MM.1S (cell line): ENCODE measurements at regions not wholly inside any gene's neighbourhood (a gene's known extent, or its start where the extent isn't known, plus 50 kb on each side); places are given as distances from the start of the nearest gene placed in this dataset.

Experiments
- CTCF ChIP-seq: fragments of 300-600 bp; sonication (generic); IDR thresholded peaks from 2 replicates; pipeline ENCODE4 v1.5.1; 2016; ENCODE audit warnings: antibody characterized with exemption, low read length, mixed read lengths
- EZH2 ChIP-seq: fragments of 300-600 bp; sonication (generic); optimal IDR thresholded peaks from 2 replicates; pipeline ENCODE3; 2017; ENCODE audit warnings: low read depth, mild to moderate bottlenecking, antibody characterized with exemption, low read length, mixed read lengths

- TF ChIP-seq CTCF (no peak), EZH2 (no peak)
Observed at GRCh38 chr9:118478752-118479151, 774.5 kb downstream of the TLR4 start.
